Heart right ventricle (tissue), 16 donors: ENCODE measurements at regions not wholly inside any gene's neighbourhood (a gene's known extent, or its start where the extent isn't known, plus 50 kb on each side); places are given as distances from the start of the nearest gene placed in this dataset.

Experiments used
- ATAC-seq, 8 donors: fragments of 200-7000 bp; cut with Tn5 transposase; one replicate each; pipeline ENCODE4 v1.9.1; 2020; ENCODE audit warnings: mild to moderate bottlenecking in 8 of 8, moderate library complexity in 8 of 8, moderate number of reproducible peaks in 1 of 8
- DNase-seq, 2 donors: peaks; one replicate each; pipeline ENCODE4 v3.0.0-alpha.2; 2020
- H3K27ac ChIP-seq, 10 donors: fragments of 200-600 bp; sonication (generic) in 2 of 10; one replicate each; pipeline versions ENCODE4 v1.5.0 to v1.8.0; 2020 to 2022; ENCODE audit warnings: mild to moderate bottlenecking in 3 of 10
- H3K27me3 ChIP-seq, 7 donors: fragments of 200-600 bp; one replicate each; pipeline ENCODE4 v1.8.0; 2021 to 2022; ENCODE audit warnings: mild to moderate bottlenecking in 2 of 7
- H3K36me3 ChIP-seq, 9 donors: fragments of 200-600 bp; sonication (generic) in 1 of 9; one replicate each; pipeline versions ENCODE4 v1.5.0 to v1.8.0; 2020 to 2022; ENCODE audit warnings: mild to moderate bottlenecking in 2 of 9
- H3K4me1 ChIP-seq, 9 donors: fragments of 200-600 bp; sonication (generic) in 1 of 9; one replicate each; pipeline versions ENCODE4 v1.5.0 to v1.8.0; 2020 to 2022; ENCODE audit warnings: mild to moderate bottlenecking in 4 of 9
- H3K4me3 ChIP-seq, 10 donors: fragments of 200-600 bp; sonication (generic) in 2 of 10; one replicate each; pipeline versions ENCODE4 v1.5.0 to v1.8.0; 2020 to 2022; ENCODE audit warnings: mild to moderate bottlenecking in 7 of 10, moderate library complexity in 2 of 10
- H3K9me3 ChIP-seq, 11 donors: fragments of 200-600 bp in 10 of 11; sonication (generic) in 2 of 11; one replicate each; pipeline versions ENCODE4 v1.5.0 to v1.8.0; 2013 to 2022; ENCODE audit warnings: mild to moderate bottlenecking in 2 of 11, control low read depth in 1 of 11, moderate library complexity in 1 of 11
- CTCF ChIP-seq, 9 donors: fragments of 200-600 bp; sonication (generic) in 2 of 9; IDR thresholded peaks; one replicate each; pipeline versions ENCODE4 v1.5.0 to v1.8.0; 2021 to 2022; ENCODE audit warnings: antibody characterized with exemption in 9 of 9, mild to moderate bottlenecking in 5 of 9, moderate library complexity in 1 of 9
- WGBS, 2 donors: extraction: QIAGEN DNeasy Blood & Tissue Kit; methylation state at CpG; one replicate each; pipeline ENCODE4 v1.1.7; 2013; ENCODE audit warnings: inconsistent platforms in 1 of 2; 5-methylcytosine and 5-hydroxymethylcytosine counted together
- intact Hi-C, 10 donors: fragments of 100-400 bp; cut with DNase I; formaldehyde crosslinking; loops; one replicate each; pipeline versions ENCODE4 v1.11.1 to v1.14.2; 2022
- donor health status: Arrhythmogenic right ventricular cardiomyopathy.
- donor health status: ischemic (EF 13 %, LVEDD 7.1; RV severe dilation, severe dysfunction).
- donor health status: healthy with polysubstance abuse.
- donor health status: DM: no; HTN: yes; CAD: no.
- donor health status: DM: no; HTN: no; CAD: no.
- donor health status: ischemic (EF 25% LVEDD 6.9; RV normal size, moderate dysfunction).
- donor health status: ischemic (EF 25% LVEDD 5.7; RV mildly dilated, moderate dysfunction).
- donor health status: healthy.
- donor health status: DM: yes; HTN: yes; CAD: no.
- donor health status: Ischemic cardiomyopathy.
- donor health status: ischemic (EF 35%, LVEDD 5.7; RV mildly dilated, moderate dysfunction).
- donor health status: nonischemic (EF 11% LVEDD 7.7; RV severe dilation, severe dysfunction).
- donor health status: DM: yes; HTN: yes; CAD: no.
- donor health status: PGD.
- donor health status: ischemic (EF 29% LVEDD 5.4; RV normal size, mild dysfunction).
- donor health status: nonischemic (EF 23%, LVEDD 6.1; RV moderate dilation, normal function).

- no peak overlapping the region for H3K4me3 ChIP-seq
- H3K36me3 ChIP-seq, result no peaks in the 10 kb centered on the region
- DNase-seq (no peak), ATAC-seq (no peak)
- no peaks in the 10 kb centered on the region for H3K4me1 ChIP-seq
- 44 to 53% methylated on average over 2 of the region's 2 CpGs for WGBS, 2 donors
- H3K9me3 ChIP-seq, result no peaks in the 10 kb centered on the region
- TF ChIP-seq CTCF (IDR thresholded peaks at IDR 0.05), result no peak
- H3K27me3 ChIP-seq, result peaks cover 0 to 15% (median 0%) of the 10 kb centered on the region in 7 donors
- intact Hi-C loops, result no loop called here
- H3K27ac ChIP-seq, result no peak overlapping the region
These were observed 207.7 kb upstream of the HDX start for GRCh38 chrX:84709987-84710386.

DNA sequence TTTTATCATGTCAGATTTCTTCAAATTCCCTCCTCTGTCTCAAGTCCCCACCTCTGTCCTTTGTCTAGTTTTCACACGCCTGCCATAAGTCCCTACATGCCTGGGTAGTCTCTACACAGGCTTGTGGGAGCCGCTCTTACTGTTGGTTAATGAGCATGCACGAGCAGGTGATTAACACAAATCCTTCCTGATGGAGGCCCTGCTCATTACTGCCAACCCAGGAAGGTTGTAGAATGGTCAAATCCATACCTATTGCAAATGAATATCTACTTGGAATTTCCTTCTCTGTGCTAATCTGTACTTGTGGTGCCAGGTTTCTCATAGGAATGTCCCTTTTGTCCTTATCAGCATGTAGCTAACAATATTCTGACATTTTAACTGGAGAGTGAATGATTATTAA, 208.4 kb upstream of the HDX start:
- no peak overlapping the region for H3K27ac ChIP-seq
- H3K9me3 ChIP-seq, result no peaks in the 10 kb centered on the region
- no peak overlapping the region for H3K4me3 ChIP-seq
- ATAC-seq (no peak), DNase-seq (no peak)
- intact Hi-C loops, result no loop called here
- TF ChIP-seq CTCF (IDR thresholded peaks at IDR 0.05), result no peak
- no peaks in the 10 kb centered on the region for H3K36me3 ChIP-seq
- H3K4me1 ChIP-seq, result no peaks in the 10 kb centered on the region
- H3K27me3 ChIP-seq, result peaks cover 0 to 16% (median 0%) of the 10 kb centered on the region in 7 donors
- WGBS, 2 donors, result 31 to 39% methylated on average over 3 of the region's 3 CpGs

GRCh38 chrX:84712621-84713020, 210.4 kb upstream of the HDX start:
- 32 to 41% methylated on average over 2 of the region's 2 CpGs for WGBS, 2 donors
- Histone ChIP-seq H3K36me3 (no peaks in the 10 kb centered on the region), H3K9me3 (no peaks in the 10 kb centered on the region), H3K27ac (no peak overlapping the region), H3K4me3 (no peak overlapping the region), H3K4me1 (no peaks in the 10 kb centered on the region), H3K27me3 (peaks cover 0 to 30% (median 0%) of the 10 kb centered on the region in 7 donors)
- intact Hi-C loops, result no loop called here
- TF ChIP-seq CTCF (IDR thresholded peaks at IDR 0.05), result no peak
- DNase-seq (no peak), ATAC-seq (no peak)

GRCh38 chrX:84715315-84715714, 213.1 kb upstream of the HDX start:
- no peak for DNase-seq
- TF ChIP-seq CTCF (IDR thresholded peaks at IDR 0.05), result no peak
- WGBS, 2 donors, result 45 to 80% methylated on average over 4 of the region's 4 CpGs

More at GRCh38 chrX:84715315-84715714, 213.1 kb upstream of the HDX start:
- Histone ChIP-seq H3K9me3 (no peaks in the 10 kb centered on the region), H3K27me3 (peaks cover 0 to 37% (median 0%) of the 10 kb centered on the region in 7 donors), H3K27ac (no peak overlapping the region), H3K36me3 (no peaks in the 10 kb centered on the region), H3K4me1 (no peaks in the 10 kb centered on the region), H3K4me3 (no peak overlapping the region)
- no peak for ATAC-seq
- intact Hi-C loops, result no loop called here
